Retinal pigment epithelial cell (primary cell): ENCODE measurements at regions not wholly inside any gene's neighbourhood (a gene's known extent, or its start where the extent isn't known, plus 50 kb on each side); places are given as distances from the start of the nearest gene placed in this dataset.
A peak's percentile ranks its signal among the peaks of the same experiment; 100 is the strongest.

Experiments used
- DNase-seq: peaks from one replicate; pipeline ENCODE4 v3.0.0-alpha.2; 2010; ENCODE audit warnings: low read depth
- H3K4me3 ChIP-seq: 2 replicates; pipeline ENCODE4 v1.5.1; 2011; ENCODE audit warnings: mild to moderate bottlenecking, low read length, control low read depth, moderate library complexity
- CTCF ChIP-seq: conservative IDR thresholded peaks from 2 replicates; pipeline ENCODE4 v1.5.1; 2011; ENCODE audit warnings: low read depth, low read length, control low read depth, inconsistent platforms

GRCh38 chr2:9110893-9111569 lies 95.6 kb upstream of the ASAP2 start:
- no peak overlapping the region for H3K4me3 ChIP-seq
- TF ChIP-seq CTCF, result peak; percentile 52

GRCh38 chr2:9110346-9110884 lies 96.2 kb upstream of the ASAP2 start:
- no peak for TF ChIP-seq CTCF
- DNase-seq, result no peak
- H3K4me3 ChIP-seq, result no peak overlapping the region

More at GRCh38 chr2:9110893-9111569, 95.6 kb upstream of the ASAP2 start:
- no peak for DNase-seq

GRCh38 chr2:9109871-9110270 lies 96.7 kb upstream of the ASAP2 start:
- no peak for DNase-seq
- no peak overlapping the region for H3K4me3 ChIP-seq
- TF ChIP-seq CTCF, result no peak

- H3K4me3 ChIP-seq, result no peak overlapping the region
- TF ChIP-seq CTCF, result no peak
- DNase-seq, result no peak
Observed at GRCh38 chr2:9108210-9108967, 98.2 kb upstream of the ASAP2 start.

- no peak for TF ChIP-seq CTCF
- no peak overlapping the region for H3K4me3 ChIP-seq
- DNase-seq, result no peak
Observed at GRCh38 chr2:9107168-9108025, 99.2 kb upstream of the ASAP2 start.

- no peak for TF ChIP-seq CTCF
- H3K4me3 ChIP-seq, result no peak overlapping the region
- DNase-seq, result no peak
Observed at GRCh38 chr2:9106338-9107167, 100.1 kb upstream of the ASAP2 start.
